ENCODE measurements at regions not wholly inside any gene's neighbourhood (a gene's known extent, or its start where the extent isn't known, plus 50 kb on each side); places are given as distances from the start of the nearest gene placed in this dataset.

DNA sequence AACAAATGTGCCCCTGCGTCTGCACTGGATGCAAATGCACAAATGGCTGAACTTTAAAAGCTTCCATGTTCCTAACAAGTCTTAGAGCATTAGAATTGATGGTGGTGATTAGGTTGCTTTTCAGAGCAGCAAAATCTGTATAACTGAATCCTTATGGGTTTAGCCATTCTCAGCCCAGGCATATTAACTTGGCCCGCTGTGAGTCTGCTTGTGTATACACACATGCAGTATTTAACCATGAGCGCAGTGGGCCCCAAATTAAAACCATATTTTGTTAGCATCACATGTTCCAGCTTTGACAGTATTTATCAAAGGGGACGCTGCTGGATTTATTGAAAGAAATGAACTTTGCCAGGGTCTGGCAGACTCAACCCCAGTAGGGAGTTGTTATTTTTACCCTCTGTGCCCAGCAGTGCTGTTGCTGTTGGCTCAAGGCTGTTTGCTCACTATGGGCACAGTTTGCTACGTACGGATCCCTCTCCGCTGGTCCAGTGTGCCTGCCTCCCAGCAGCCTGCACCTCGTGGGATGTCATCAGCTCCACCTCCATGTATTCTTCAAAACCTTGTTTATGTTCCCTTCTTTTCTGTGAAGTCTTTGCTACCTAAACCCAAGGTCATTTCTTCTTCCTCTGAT, 144.7 kb downstream of the QRSL1 start:
- H2BK20ac ChIP-seq (ENCODE audit: low read depth, low read length, poor library complexity, severe bottlenecking) = no peak overlapping the region
- no peaks in the 10 kb centered on the region for H3K27me3 Mint-ChIP-seq (ENCODE audit: low read depth)
- peaks cover 19 to 34% (median 21%) of the 10 kb centered on the region in 3 experiments for H3K36me3 Mint-ChIP-seq (ENCODE audit: insufficient read depth in 1 of 3, low read depth in 3 of 3)
- H3K9me3 Mint-ChIP-seq = peaks cover 28 to 30% of the 10 kb centered on the region in 2 experiments
- H3K4me2 ChIP-seq (ENCODE audit: insufficient read depth, insufficient read length, low read length) = no peak overlapping the region
- H4K8ac ChIP-seq (replicated peaks; ENCODE audit: insufficient read length, low read depth, low read length) = no peak overlapping the region
- H4K20me1 ChIP-seq (ENCODE audit: control insufficient read depth, insufficient read depth, insufficient read length) = no peaks in the 10 kb centered on the region
- WGBS (ENCODE audit: extremely low coverage, insufficient read length, low lambda C conversion rate) = no CpG with 5 or more reads among the region's 8 CpGs
- H4K91ac ChIP-seq (ENCODE audit: insufficient read length, low read depth, low read length) = no peak overlapping the region
- peaks cover 14% of the 10 kb centered on the region in 2 experiments for H3K4me1 Mint-ChIP-seq
- peaks cover 2% of the 10 kb centered on the region; the same call in 1 of the 2 replicates for H3K4me1 ChIP-seq (ENCODE audit: insufficient read depth, low read length)
- DNase-seq = no peak
- no peak overlapping the region for H3K4me3 Mint-ChIP-seq
- H3K9ac ChIP-seq (ENCODE audit: extremely low read depth, insufficient read length, low read length) = no peak overlapping the region
- no peak overlapping the region for H2BK15ac ChIP-seq (ENCODE audit: low read depth, low read length)
- peaks cover 18% of the 10 kb centered on the region for H3K9me3 ChIP-seq (ENCODE audit: control insufficient read depth, low read depth, low read length)
- no peaks in the 10 kb centered on the region for H3K27me3 ChIP-seq (ENCODE audit: insufficient read depth, low read length)
- no peaks in the 10 kb centered on the region for H3K23me2 ChIP-seq (ENCODE audit: insufficient read length, low read depth, low read length, poor library complexity, severe bottlenecking)
- H3K14ac ChIP-seq (ENCODE audit: insufficient read depth, low read length) = no peak overlapping the region
- no peak overlapping the region for H2AFZ ChIP-seq (ENCODE audit: low read length)
- no peaks in the 10 kb centered on the region for H3K79me1 ChIP-seq (ENCODE audit: insufficient read depth, low read depth, low read length, poor library complexity, severe bottlenecking)
- H3K27ac ChIP-seq (ENCODE audit: insufficient read length, low read depth, low read length) = no peak overlapping the region
- no peak overlapping the region for H3K4ac ChIP-seq (ENCODE audit: low read depth, low read length)
- no peak overlapping the region for H2AK5ac ChIP-seq (ENCODE audit: insufficient read length, low read length)
- no peak overlapping the region for H3T11ph ChIP-seq (ENCODE audit: low read length)
- H3K27ac Mint-ChIP-seq = no peak overlapping the region; a peak in 1 of 7 replicates
- TF ChIP-seq, protein P1, sequence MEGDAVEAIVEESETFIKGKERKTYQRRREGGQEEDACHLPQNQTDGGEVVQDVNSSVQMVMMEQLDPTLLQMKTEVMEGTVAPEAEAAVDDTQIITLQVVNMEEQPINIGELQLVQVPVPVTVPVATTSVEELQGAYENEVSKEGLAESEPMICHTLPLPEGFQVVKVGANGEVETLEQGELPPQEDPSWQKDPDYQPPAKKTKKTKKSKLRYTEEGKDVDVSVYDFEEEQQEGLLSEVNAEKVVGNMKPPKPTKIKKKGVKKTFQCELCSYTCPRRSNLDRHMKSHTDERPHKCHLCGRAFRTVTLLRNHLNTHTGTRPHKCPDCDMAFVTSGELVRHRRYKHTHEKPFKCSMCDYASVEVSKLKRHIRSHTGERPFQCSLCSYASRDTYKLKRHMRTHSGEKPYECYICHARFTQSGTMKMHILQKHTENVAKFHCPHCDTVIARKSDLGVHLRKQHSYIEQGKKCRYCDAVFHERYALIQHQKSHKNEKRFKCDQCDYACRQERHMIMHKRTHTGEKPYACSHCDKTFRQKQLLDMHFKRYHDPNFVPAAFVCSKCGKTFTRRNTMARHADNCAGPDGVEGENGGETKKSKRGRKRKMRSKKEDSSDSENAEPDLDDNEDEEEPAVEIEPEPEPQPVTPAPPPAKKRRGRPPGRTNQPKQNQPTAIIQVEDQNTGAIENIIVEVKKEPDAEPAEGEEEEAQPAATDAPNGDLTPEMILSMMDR (conservative IDR thresholded peaks at IDR 0.05) = no peak
- no peak overlapping the region for H4K5ac ChIP-seq (ENCODE audit: insufficient read length, low read depth, low read length)
- no peak overlapping the region for H3K18ac ChIP-seq (ENCODE audit: insufficient read length, low read depth, low read length)
- H2BK5ac ChIP-seq (ENCODE audit: insufficient read length, low read length) = no peak overlapping the region
- H3K56ac ChIP-seq (ENCODE audit: insufficient read length, low read depth, low read length) = no peak overlapping the region
- no peaks in the 10 kb centered on the region for H3K79me2 ChIP-seq (ENCODE audit: insufficient read depth, low read length)
- H2BK120ac ChIP-seq (ENCODE audit: low read depth, low read length, poor library complexity, severe bottlenecking) = no peak overlapping the region
- H2BK12ac ChIP-seq (ENCODE audit: insufficient read length, low read depth, low read length) = no peak overlapping the region
- H3K23ac ChIP-seq (ENCODE audit: insufficient read length, low read depth, low read length) = no peak overlapping the region

Measured in H9 (cell line).